ENCODE measurements at regions not wholly inside any gene's neighbourhood (a gene's known extent, or its start where the extent isn't known, plus 50 kb on each side); places are given as distances from the start of the nearest gene placed in this dataset.

- intact Hi-C loops (cut with DNase I; ENCODE audit: low total_unique reads), result no loop called here
- 90 to 97% (median 92%) methylated on average over 1 of the region's 1 CpG for WGBS, 5 donors
Observed at GRCh38 chr18:45133276-45133675, 452.6 kb downstream of the SETBP1 start.

GRCh38 chr18:45136381-45137086, 455.8 kb downstream of the SETBP1 start:
- no peak overlapping the region for H3K4me3 ChIP-seq
- H3K4me1 ChIP-seq, result no peaks in the 10 kb centered on the region
- H3K27ac ChIP-seq, result no peak overlapping the region
- H3K27me3 ChIP-seq, result no peaks in the 10 kb centered on the region
- peaks cover 0 to 3% (median 0%) of the 10 kb centered on the region in 4 donors for H3K9me3 ChIP-seq
- TF ChIP-seq POLR2A (IDR thresholded peaks at IDR 0.05), result no peak
- no peak for TF ChIP-seq POLR2AphosphoS5 (IDR thresholded peaks at IDR 0.05)
- no peak for TF ChIP-seq CTCF (IDR thresholded peaks at IDR 0.05)
- no peak for TF ChIP-seq EP300 (IDR thresholded peaks at IDR 0.05)
- 83 to 91% (median 90%) methylated on average over 3 of the region's 3 CpGs for WGBS, 5 donors
- no peak for DNase-seq
- intact Hi-C loops (cut with DNase I; ENCODE audit: low total_unique reads), result no loop called here
- H3K36me3 ChIP-seq, result no peaks in the 10 kb centered on the region

More at GRCh38 chr18:45133276-45133675, 452.6 kb downstream of the SETBP1 start:
- DNase-seq, result no peak
- Histone ChIP-seq H3K27ac (no peak overlapping the region), H3K36me3 (no peaks in the 10 kb centered on the region), H3K4me3 (no peak overlapping the region), H3K4me1 (no peaks in the 10 kb centered on the region), H3K27me3 (no peaks in the 10 kb centered on the region), H3K9me3 (no peaks in the 10 kb centered on the region)
- no peak for TF ChIP-seq POLR2A (IDR thresholded peaks at IDR 0.05)
- no peak for TF ChIP-seq POLR2AphosphoS5 (IDR thresholded peaks at IDR 0.05)
- TF ChIP-seq EP300 (IDR thresholded peaks at IDR 0.05), result no peak
- no peak for TF ChIP-seq CTCF (IDR thresholded peaks at IDR 0.05)

GRCh38 chr18:45137087-45137419, 456.4 kb downstream of the SETBP1 start:
- H3K27me3 ChIP-seq, result no peaks in the 10 kb centered on the region
- no peaks in the 10 kb centered on the region for H3K36me3 ChIP-seq
- H3K4me1 ChIP-seq, result no peaks in the 10 kb centered on the region
- TF ChIP-seq CTCF (IDR thresholded peaks at IDR 0.05) (no peak), POLR2A (IDR thresholded peaks at IDR 0.05) (no peak)
- DNase-seq, result no peak
- H3K9me3 ChIP-seq, result peaks cover 0 to 3% (median 0%) of the 10 kb centered on the region in 4 donors
- no peak overlapping the region for H3K4me3 ChIP-seq
- intact Hi-C loops (cut with DNase I; ENCODE audit: low total_unique reads), result no loop called here
- no peak overlapping the region for H3K27ac ChIP-seq

DNA sequence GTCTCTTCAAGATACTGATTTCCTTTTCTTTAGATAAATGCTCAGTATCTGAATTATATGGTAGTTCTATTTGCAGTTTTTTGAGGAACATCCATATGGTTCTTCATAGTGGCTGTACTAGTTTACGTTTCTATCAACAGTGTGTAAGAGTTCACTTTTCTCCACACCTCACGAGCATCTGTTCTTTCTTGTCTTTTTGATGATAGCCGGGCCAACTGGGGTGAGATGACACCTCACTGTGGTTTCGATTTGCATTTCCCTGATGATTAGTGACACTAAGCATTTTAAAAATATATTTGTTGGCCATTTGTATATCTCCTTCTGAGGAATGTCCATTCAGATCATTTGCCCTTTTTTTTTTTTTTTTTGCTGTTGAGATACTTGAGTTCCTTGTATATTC, 458.8 kb downstream of the SETBP1 start:
- intact Hi-C loops (cut with DNase I; ENCODE audit: low total_unique reads), result no loop called here
- Histone ChIP-seq H3K4me1 (no peaks in the 10 kb centered on the region), H3K4me3 (no peak overlapping the region), H3K27me3 (no peaks in the 10 kb centered on the region), H3K9me3 (peaks cover 0 to 3% (median 0%) of the 10 kb centered on the region in 4 donors), H3K36me3 (no peaks in the 10 kb centered on the region), H3K27ac (no peak overlapping the region)
- no peak for DNase-seq
- TF ChIP-seq CTCF (IDR thresholded peaks at IDR 0.05), result no peak
- TF ChIP-seq POLR2A (IDR thresholded peaks at IDR 0.05), result no peak
- TF ChIP-seq EP300 (IDR thresholded peaks at IDR 0.05), result no peak
- no peak for TF ChIP-seq POLR2AphosphoS5 (IDR thresholded peaks at IDR 0.05)
- WGBS, 5 donors, result 93 to 96% (median 94%) methylated on average over 4 of the region's 4 CpGs

Measured in stomach (tissue), 8 donors.